ENCODE measurements at regions not wholly inside any gene's neighbourhood (a gene's known extent, or its start where the extent isn't known, plus 50 kb on each side); places are given as distances from the start of the nearest gene placed in this dataset.

DNA sequence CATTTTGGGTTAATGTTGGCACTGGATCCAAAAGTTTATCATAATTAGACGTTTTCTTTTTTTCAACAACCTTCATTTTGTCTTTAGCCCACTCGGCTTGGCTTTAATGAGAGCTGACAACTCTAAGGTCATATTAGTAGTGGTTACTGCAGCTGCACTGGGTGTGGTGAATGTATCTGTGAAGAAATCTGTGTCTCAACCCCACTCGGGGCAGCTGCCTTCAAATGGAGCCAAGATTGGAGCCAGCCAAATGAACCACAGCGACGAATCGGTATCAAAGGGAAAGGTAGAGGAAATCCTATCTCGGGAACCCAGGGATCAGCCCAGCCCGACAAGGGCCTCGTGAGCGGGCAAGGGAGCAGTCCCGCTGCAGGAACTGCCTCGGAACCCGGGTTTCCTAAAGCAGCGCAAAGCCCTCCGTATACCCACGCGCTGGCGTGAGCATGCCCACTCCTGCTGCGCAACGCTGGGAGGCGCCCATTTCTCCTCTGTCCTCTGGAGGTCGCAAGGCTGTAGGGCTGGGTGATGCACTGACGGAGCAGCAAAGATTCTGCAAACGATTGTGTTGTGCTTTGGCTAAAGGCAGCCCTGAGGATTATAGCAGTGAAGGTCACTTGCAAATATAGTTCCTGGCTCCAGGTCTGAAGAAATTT is 98.7 kb upstream of the MBL2 start:
- no peak for TF ChIP-seq EZH2 (IDR thresholded peaks at IDR 0.05; ENCODE audit: low read depth)
- TF ChIP-seq, protein P1, sequence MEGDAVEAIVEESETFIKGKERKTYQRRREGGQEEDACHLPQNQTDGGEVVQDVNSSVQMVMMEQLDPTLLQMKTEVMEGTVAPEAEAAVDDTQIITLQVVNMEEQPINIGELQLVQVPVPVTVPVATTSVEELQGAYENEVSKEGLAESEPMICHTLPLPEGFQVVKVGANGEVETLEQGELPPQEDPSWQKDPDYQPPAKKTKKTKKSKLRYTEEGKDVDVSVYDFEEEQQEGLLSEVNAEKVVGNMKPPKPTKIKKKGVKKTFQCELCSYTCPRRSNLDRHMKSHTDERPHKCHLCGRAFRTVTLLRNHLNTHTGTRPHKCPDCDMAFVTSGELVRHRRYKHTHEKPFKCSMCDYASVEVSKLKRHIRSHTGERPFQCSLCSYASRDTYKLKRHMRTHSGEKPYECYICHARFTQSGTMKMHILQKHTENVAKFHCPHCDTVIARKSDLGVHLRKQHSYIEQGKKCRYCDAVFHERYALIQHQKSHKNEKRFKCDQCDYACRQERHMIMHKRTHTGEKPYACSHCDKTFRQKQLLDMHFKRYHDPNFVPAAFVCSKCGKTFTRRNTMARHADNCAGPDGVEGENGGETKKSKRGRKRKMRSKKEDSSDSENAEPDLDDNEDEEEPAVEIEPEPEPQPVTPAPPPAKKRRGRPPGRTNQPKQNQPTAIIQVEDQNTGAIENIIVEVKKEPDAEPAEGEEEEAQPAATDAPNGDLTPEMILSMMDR (conservative IDR thresholded peaks at IDR 0.05): no peak
